IPS-20b (cell line): ENCODE measurements at regions not wholly inside any gene's neighbourhood (a gene's known extent, or its start where the extent isn't known, plus 50 kb on each side); places are given as distances from the start of the nearest gene placed in this dataset.
A peak's percentile ranks its signal among the peaks of the same experiment; 100 is the strongest.
"Not testable (repeated sequence)": the region's sequence is repeated elsewhere in the genome, so short reads cannot be mapped to it uniquely, and the experiment has no call there.

ENCODE experiments used
- H3K27ac ChIP-seq: one replicate; pipeline ENCODE4 v1.5.1; 2013; ENCODE audit warnings: low read length
- H3K27me3 ChIP-seq: 2 replicates; pipeline ENCODE4 v1.6.1; 2013; ENCODE audit warnings: mild to moderate bottlenecking, low read length, inconsistent platforms; ENCODE audit not compliant: insufficient read depth
- H3K36me3 ChIP-seq: 2 replicates; pipeline ENCODE4 v1.6.1; 2013; ENCODE audit warnings: low read depth, mild to moderate bottlenecking, inconsistent platforms, low read length, moderate library complexity; ENCODE audit not compliant: insufficient read depth
- H3K4me1 ChIP-seq: 2 replicates; pipeline ENCODE4 v1.6.1; 2013; ENCODE audit warnings: mild to moderate bottlenecking, control low read depth, inconsistent platforms, low read length, moderate library complexity; ENCODE audit not compliant: insufficient read depth
- H3K4me3 ChIP-seq: 2 replicates; pipeline ENCODE4 v1.5.1; 2013; ENCODE audit warnings: mild to moderate bottlenecking, low read length, inconsistent platforms
- H3K9ac ChIP-seq: 2 replicates; pipeline ENCODE4 v1.6.1; 2013; ENCODE audit warnings: low read depth, mild to moderate bottlenecking, inconsistent platforms, low read length, moderate library complexity
- H3K9me3 ChIP-seq: 2 replicates; pipeline ENCODE4 v1.6.1; 2013; ENCODE audit warnings: mild to moderate bottlenecking, low read depth, low read length, inconsistent platforms; ENCODE audit not compliant: insufficient read depth

- no peaks in the 10 kb centered on the region for H3K4me1 ChIP-seq
- no peak overlapping the region for H3K27ac ChIP-seq
- no peaks in the 10 kb centered on the region for H3K36me3 ChIP-seq
- H3K9ac ChIP-seq: no peak overlapping the region
- no peaks in the 10 kb centered on the region for H3K27me3 ChIP-seq
- no peaks in the 10 kb centered on the region; the same call in 1 of the 2 replicates for H3K9me3 ChIP-seq
- H3K4me3 ChIP-seq: no peak overlapping the region
These were observed 129.8 kb upstream of the GJE1 start for GRCh38 chr6:142002825-142003405.

DNA sequence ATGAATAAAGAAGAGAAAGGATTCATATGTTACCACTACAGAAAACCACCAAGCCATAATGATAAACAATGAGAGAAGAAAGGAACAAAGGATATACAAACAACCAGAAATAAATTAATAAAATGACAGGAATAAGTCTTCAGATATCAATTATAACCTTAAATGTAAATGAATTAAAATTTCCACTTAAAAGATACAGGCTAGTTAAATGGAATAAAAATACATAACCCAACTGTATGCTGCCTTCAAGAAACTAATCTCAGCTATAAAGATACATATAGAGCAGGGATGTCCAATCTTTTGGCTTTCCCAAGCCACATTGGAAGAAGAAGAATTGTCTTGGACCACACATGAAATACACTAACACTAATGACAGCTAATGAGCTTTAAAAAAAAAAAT is 135.9 kb upstream of the GJE1 start:
- H3K36me3 ChIP-seq: no peaks in the 10 kb centered on the region
- H3K4me1 ChIP-seq: no peaks in the 10 kb centered on the region
- H3K4me3 ChIP-seq: no peak overlapping the region
- H3K27ac ChIP-seq: no peak overlapping the region
- no peaks in the 10 kb centered on the region; the same call in 1 of the 2 replicates for H3K9me3 ChIP-seq
- H3K9ac ChIP-seq: no peak overlapping the region
- H3K27me3 ChIP-seq: no peaks in the 10 kb centered on the region

DNA sequence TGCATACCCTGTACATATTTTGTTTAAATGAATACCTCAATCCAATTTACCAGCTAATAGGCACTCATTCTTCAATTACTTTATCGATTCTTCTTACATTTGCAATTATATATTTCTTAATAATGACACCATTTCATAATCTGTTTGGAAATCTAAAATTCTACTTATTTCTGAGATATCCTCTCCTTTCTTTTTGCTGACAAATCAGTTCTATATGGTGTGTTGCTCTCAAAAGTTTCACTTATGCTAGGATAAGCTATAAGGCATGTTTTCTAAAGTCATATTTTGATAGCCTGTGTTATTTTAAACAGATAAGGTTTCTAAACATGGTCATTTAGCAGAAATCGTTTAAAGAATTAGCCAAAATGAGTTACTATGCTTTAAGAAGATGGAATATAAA is 140.6 kb upstream of the GJE1 start:
- H3K36me3 ChIP-seq: no peaks in the 10 kb centered on the region
- H3K9ac ChIP-seq: no peak overlapping the region
- no peaks in the 10 kb centered on the region for H3K9me3 ChIP-seq
- H3K4me3 ChIP-seq: no peak overlapping the region
- H3K27me3 ChIP-seq: no peaks in the 10 kb centered on the region
- H3K4me1 ChIP-seq: peaks cover 20% of the 10 kb centered on the region
- no peak overlapping the region for H3K27ac ChIP-seq

DNA sequence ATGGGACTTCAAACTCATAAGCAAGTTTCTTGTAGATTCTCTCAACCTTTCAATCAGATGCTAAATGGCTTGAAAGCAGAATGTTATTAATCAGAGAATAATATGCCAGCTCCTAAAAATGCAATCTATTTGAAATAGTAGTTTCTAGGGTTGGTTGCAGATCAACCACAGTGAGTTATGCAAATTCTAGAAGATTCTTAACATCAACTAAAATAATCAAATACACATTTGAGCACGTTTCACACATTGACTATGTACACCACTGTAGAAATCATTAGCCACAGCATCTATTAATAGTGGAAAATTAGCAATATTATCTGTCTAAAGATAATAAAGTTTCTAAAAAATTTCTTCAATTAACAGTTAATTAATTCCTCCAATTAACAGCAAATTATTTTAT is 141.9 kb upstream of the GJE1 start:
- Histone ChIP-seq H3K9ac (no peak overlapping the region), H3K27me3 (no peaks in the 10 kb centered on the region), H3K9me3 (no peaks in the 10 kb centered on the region), H3K4me3 (no peak overlapping the region), H3K36me3 (no peaks in the 10 kb centered on the region), H3K27ac (no peak overlapping the region), H3K4me1 (peaks cover 24% of the 10 kb centered on the region)

DNA sequence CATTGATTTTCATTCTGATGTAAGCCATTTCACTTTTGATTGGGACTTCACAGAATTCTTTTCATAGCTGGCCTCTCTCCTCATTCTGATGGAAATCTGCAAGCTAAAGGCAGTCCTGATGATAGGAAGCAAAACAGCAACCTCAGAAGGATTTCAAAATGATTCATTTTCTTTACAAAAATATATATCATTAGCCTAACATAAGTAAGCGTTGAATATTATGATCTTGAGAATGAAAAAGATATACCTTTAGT is 143.1 kb upstream of the GJE1 start:
- Histone ChIP-seq H3K27ac (no peak overlapping the region), H3K4me1 (peaks cover 24% of the 10 kb centered on the region), H3K9ac (no peak overlapping the region)

DNA sequence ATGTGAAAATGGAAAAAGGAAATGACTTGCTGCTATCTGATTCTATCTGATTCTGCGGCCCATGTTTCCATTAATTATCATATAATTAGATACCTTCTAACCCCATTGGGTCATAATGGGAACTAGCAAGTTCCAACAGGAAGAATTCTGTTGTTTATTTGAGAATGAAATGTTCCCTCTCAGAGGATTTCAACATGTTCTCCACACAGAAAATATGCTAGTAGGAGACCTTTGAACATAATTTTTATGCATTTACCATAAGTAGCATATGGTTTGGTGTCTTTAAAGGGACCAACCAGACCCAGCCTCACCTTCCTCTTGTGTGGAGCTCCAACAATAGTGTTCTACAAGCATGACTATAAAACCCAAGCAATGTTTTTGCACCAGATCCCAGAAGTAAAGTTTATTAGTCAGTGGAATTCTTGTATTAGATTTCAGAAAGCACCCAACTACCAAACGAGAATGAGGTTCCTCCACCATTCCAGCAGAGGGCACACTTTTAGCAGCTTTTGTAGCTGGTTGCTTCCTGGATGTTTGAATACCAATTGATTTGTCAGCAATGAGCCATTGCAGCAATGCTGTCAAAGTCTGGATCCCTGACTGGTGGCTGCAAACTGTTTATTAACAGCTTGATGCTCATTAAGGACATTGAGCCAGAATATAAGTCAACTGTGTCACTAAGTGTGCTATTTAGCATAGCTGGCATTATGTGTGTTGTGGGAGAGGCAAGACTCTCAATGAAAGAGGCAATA is 143.6 kb upstream of the GJE1 start:
- Histone ChIP-seq H3K9ac (no peak overlapping the region), H3K27ac (no peak overlapping the region), H3K4me1 (peaks cover 24% of the 10 kb centered on the region)

More for the DNA sequence above, 143.1 kb upstream of the GJE1 start:
- Histone ChIP-seq H3K27me3 (no peaks in the 10 kb centered on the region), H3K9me3 (no peaks in the 10 kb centered on the region), H3K4me3 (peak overlapping the region; percentile 23; the same call in 1 of the 2 replicates), H3K36me3 (no peaks in the 10 kb centered on the region)

DNA sequence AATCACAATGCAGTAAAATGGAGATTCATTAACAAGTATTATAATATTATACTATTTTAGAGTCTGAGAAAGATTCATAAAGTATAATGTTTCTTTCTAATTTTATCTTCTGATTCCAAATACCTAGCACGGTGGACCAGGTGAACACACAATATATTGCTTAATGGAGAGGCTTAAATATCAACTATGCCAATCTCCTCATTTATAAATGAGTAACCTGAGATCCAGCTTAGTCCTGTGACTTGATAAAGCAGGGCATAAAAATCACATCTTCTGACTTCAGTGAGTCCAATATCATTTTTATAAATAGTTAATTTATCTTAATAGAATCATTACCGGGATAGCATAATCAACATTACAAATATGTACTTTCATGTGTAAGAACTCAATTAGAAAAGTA is 144.4 kb upstream of the GJE1 start:
- no peaks in the 10 kb centered on the region for H3K9me3 ChIP-seq
- peaks cover 24% of the 10 kb centered on the region for H3K4me1 ChIP-seq
- H3K4me3 ChIP-seq: no peak overlapping the region
- H3K9ac ChIP-seq: no peak overlapping the region
- H3K27me3 ChIP-seq: no peaks in the 10 kb centered on the region
- H3K27ac ChIP-seq: no peak overlapping the region
- H3K36me3 ChIP-seq: no peaks in the 10 kb centered on the region

More for the DNA sequence above, 143.6 kb upstream of the GJE1 start:
- no peaks in the 10 kb centered on the region for H3K36me3 ChIP-seq
- no peaks in the 10 kb centered on the region for H3K9me3 ChIP-seq
- peak overlapping the region; percentile 23; the same call in 1 of the 2 replicates for H3K4me3 ChIP-seq
- H3K27me3 ChIP-seq: no peaks in the 10 kb centered on the region

DNA sequence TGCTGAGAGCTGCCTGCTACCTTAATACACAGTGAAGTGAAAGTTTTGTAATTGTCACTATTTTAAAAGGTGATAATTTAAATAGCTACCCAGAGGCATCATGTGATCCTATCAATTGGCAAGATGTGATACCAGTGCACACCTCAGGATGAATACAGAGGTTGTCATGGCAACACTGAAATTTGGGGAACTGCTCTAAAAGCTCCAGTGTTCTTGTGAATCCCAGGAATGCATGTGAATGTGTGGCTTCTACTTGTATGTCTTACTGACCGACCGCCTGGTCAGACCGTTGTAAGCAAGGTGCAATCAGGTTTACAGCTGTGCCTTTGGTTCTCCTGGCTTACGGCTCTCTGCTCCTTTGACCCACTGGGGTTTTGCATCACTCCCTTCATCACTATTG is 146.3 kb upstream of the GJE1 start:
- no peak overlapping the region for H3K9ac ChIP-seq
- H3K36me3 ChIP-seq: no peaks in the 10 kb centered on the region
- H3K9me3 ChIP-seq: no peaks in the 10 kb centered on the region
- no peaks in the 10 kb centered on the region for H3K27me3 ChIP-seq
- H3K4me3 ChIP-seq: no peak overlapping the region
- peaks cover 24% of the 10 kb centered on the region for H3K4me1 ChIP-seq
- no peak overlapping the region for H3K27ac ChIP-seq

DNA sequence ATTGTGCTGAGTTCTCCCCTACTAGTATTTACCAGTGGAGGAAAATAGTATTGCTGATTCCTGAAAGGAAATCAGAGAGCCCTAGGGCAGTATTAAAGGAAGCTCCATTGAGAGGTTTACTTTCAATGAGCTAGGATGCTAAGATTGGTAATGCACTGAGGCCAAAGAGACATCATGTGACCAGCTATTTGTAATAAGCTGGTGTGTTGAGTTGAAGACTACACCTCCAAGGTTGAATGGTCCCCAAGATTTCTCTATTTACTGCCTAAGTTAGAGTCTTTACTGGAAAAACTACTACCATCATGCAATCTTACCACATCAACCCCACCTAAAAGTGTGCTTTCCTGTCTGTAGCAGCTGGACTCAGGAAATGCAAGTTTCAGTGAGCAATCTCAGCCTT is 151.5 kb upstream of the GJE1 start:
- no peaks in the 10 kb centered on the region for H3K36me3 ChIP-seq
- H3K4me1 ChIP-seq: no peaks in the 10 kb centered on the region
- H3K4me3 ChIP-seq: no peak overlapping the region
- no peaks in the 10 kb centered on the region for H3K27me3 ChIP-seq
- no peak overlapping the region for H3K9ac ChIP-seq
- H3K9me3 ChIP-seq: no peaks in the 10 kb centered on the region
- H3K27ac ChIP-seq: no peak overlapping the region

DNA sequence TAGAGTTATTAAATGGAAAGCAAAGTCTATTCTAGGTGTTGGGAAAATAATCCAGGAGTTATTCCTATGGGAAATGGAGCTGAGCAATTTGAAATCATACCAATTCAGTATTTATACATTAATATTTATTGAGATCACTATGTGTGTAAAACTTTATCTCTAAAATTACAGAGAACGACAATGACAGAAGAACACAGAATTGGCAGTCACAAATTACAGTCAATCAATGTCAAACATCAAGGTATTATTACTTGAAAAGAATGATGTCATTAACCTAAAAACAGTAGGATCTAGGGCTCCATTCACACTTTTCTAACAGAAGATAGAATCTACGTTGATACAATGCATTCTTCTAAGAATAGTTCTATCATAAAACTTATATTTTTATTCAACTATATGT is 154.9 kb upstream of the GJE1 start:
- Histone ChIP-seq H3K27ac (no peak overlapping the region), H3K9ac (no peak overlapping the region), H3K9me3 (no peaks in the 10 kb centered on the region), H3K4me1 (no peaks in the 10 kb centered on the region), H3K36me3 (no peaks in the 10 kb centered on the region), H3K27me3 (no peaks in the 10 kb centered on the region), H3K4me3 (no peak overlapping the region)

- H3K27me3 ChIP-seq: no peaks in the 10 kb centered on the region
- no peaks in the 10 kb centered on the region for H3K9me3 ChIP-seq
- no peaks in the 10 kb centered on the region for H3K4me1 ChIP-seq
- no peak overlapping the region for H3K27ac ChIP-seq
- H3K4me3 ChIP-seq: no peak overlapping the region
- H3K36me3 ChIP-seq: no peaks in the 10 kb centered on the region
- no peak overlapping the region for H3K9ac ChIP-seq
These were observed 155.7 kb upstream of the GJE1 start for GRCh38 chr6:141976994-141977393.

- not testable (repeated sequence) for H3K4me1 ChIP-seq, H3K27ac ChIP-seq, H3K36me3 ChIP-seq, H3K9me3 ChIP-seq, H3K4me3 ChIP-seq, H3K27me3 ChIP-seq, H3K9ac ChIP-seq
These were observed 162.8 kb upstream of the GJE1 start for GRCh38 chr6:141969768-141970415.
